Spleen (tissue), 7 donors: ENCODE measurements at regions not wholly inside any gene's neighbourhood (a gene's known extent, or its start where the extent isn't known, plus 50 kb on each side); places are given as distances from the start of the nearest gene placed in this dataset.

ENCODE experiments used
- CTCF ChIP-seq, 11 experiments: fragments of 200-600 bp in 7 of 11; fragments of 450-650 bp in 4 of 11; sonication (generic) in 4 of 11; IDR thresholded peaks in 8 of 11; conservative IDR thresholded peaks in 3 of 11; 1 replicate in 7 of 11; 2 replicates in 4 of 11; pipeline versions ENCODE4 v1.4.0 to v1.8.0; 2016 to 2021; ENCODE audit warnings: antibody characterized with exemption in 11 of 11, inconsistent platforms in 4 of 11, mild to moderate bottlenecking in 1 of 11
- POLR2A ChIP-seq, 3 donors: fragments of 450-650 bp; IDR thresholded peaks; one replicate each; pipeline ENCODE4 v1.5.1; 2017; ENCODE audit warnings: antibody characterized with exemption in 3 of 3, mild to moderate bottlenecking in 1 of 3
- donor health status: DM: no; HTN: no; CAD: no; lungs with moderate emphysema.
- donor health status: DM: no; HTN: no; CAD: no.
- donor health status: DM: no; HTN: no; CAD: no.

GRCh38 chr15:96412906-96413231 is 82.4 kb downstream of the NR2F2 start:
- TF ChIP-seq CTCF (IDR thresholded peaks at IDR 0.05 in 8 of 11, conservative IDR thresholded peaks at IDR 0.05 in 3 of 11) = no peak
- TF ChIP-seq POLR2A (IDR thresholded peaks at IDR 0.05) = no peak
